Activated CD8-positive, alpha-beta T cell treated with anti-CD3 and anti-CD28 coated beads for 36 hours (primary cell): ENCODE measurements at regions not wholly inside any gene's neighbourhood (a gene's known extent, or its start where the extent isn't known, plus 50 kb on each side); places are given as distances from the start of the nearest gene placed in this dataset.

ENCODE experiments used
- ATAC-seq: fragments of 200-7000 bp; cut with Tn5 transposase; one replicate; pipeline ENCODE4 v1.10.0; 2021; ENCODE audit warnings: mild to moderate bottlenecking, moderate library complexity
- CTCF ChIA-PET: fragments of 350-600 bp; sonication (Branson Sonifier 250); formaldehyde crosslinking; loops from one replicate; lab custom pipeline; 2021; ENCODE audit warnings: antibody characterized with exemption; lab: Charles Lee
- POLR2A ChIA-PET: fragments of 350-600 bp; sonication (Branson Sonifier 250); formaldehyde crosslinking; loops from one replicate; lab custom pipeline; 2021; ENCODE audit warnings: antibody characterized with exemption; lab: Charles Lee
- DNase-seq: peaks from one replicate; pipeline ENCODE4 v3.0.0-alpha.2; 2020
- H3K27ac Mint-ChIP-seq: one replicate; pipeline ENCODE4 v1.8.0; 2021; ENCODE audit warnings: mild to moderate bottlenecking, mixed read lengths
- H3K27me3 Mint-ChIP-seq: one replicate; pipeline ENCODE4 v1.8.0; 2021; ENCODE audit warnings: mixed read lengths
- H3K36me3 Mint-ChIP-seq: one replicate; pipeline ENCODE4 v1.8.0; 2021; ENCODE audit warnings: low read depth, mixed read lengths
- H3K4me1 Mint-ChIP-seq: one replicate; pipeline ENCODE4 v1.8.0; 2021; ENCODE audit warnings: low read depth, mixed read lengths
- H3K4me3 Mint-ChIP-seq: one replicate; pipeline ENCODE4 v1.8.0; 2021; ENCODE audit warnings: mild to moderate bottlenecking, moderate library complexity, mixed read lengths
- H3K9me3 Mint-ChIP-seq: one replicate; pipeline ENCODE4 v1.8.0; 2021; ENCODE audit warnings: mixed read lengths
- intact Hi-C: fragments of 100-400 bp; cut with micrococcal nuclease; formaldehyde crosslinking; loops from one replicate; pipeline ENCODE4 v1.10.0; 2022
- TF ChIP-seq, protein P1 (sequence below): fragments of 200-600 bp; IDR thresholded peaks from one replicate; pipeline ENCODE4 v1.8.0; 2022; ENCODE audit warnings: antibody characterized with exemption, mild to moderate bottlenecking

GRCh38 chr3:161444694-161445077, 51.9 kb upstream of the OTOL1 start:
- Mint-ChIP-seq H3K9me3 (peaks cover 1% of the 10 kb centered on the region), H3K36me3 (no peaks in the 10 kb centered on the region), H3K4me3 (no peak overlapping the region), H3K27me3 (peaks cover 2% of the 10 kb centered on the region), H3K27ac (no peak overlapping the region), H3K4me1 (no peaks in the 10 kb centered on the region)
- DNase-seq (no peak), ATAC-seq (no peak)
- POLR2A ChIA-PET: no interaction called here
- CTCF ChIA-PET: no interaction called here
- intact Hi-C loops: no loop called here
- TF ChIP-seq, protein P1, sequence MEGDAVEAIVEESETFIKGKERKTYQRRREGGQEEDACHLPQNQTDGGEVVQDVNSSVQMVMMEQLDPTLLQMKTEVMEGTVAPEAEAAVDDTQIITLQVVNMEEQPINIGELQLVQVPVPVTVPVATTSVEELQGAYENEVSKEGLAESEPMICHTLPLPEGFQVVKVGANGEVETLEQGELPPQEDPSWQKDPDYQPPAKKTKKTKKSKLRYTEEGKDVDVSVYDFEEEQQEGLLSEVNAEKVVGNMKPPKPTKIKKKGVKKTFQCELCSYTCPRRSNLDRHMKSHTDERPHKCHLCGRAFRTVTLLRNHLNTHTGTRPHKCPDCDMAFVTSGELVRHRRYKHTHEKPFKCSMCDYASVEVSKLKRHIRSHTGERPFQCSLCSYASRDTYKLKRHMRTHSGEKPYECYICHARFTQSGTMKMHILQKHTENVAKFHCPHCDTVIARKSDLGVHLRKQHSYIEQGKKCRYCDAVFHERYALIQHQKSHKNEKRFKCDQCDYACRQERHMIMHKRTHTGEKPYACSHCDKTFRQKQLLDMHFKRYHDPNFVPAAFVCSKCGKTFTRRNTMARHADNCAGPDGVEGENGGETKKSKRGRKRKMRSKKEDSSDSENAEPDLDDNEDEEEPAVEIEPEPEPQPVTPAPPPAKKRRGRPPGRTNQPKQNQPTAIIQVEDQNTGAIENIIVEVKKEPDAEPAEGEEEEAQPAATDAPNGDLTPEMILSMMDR: no peak

DNA sequence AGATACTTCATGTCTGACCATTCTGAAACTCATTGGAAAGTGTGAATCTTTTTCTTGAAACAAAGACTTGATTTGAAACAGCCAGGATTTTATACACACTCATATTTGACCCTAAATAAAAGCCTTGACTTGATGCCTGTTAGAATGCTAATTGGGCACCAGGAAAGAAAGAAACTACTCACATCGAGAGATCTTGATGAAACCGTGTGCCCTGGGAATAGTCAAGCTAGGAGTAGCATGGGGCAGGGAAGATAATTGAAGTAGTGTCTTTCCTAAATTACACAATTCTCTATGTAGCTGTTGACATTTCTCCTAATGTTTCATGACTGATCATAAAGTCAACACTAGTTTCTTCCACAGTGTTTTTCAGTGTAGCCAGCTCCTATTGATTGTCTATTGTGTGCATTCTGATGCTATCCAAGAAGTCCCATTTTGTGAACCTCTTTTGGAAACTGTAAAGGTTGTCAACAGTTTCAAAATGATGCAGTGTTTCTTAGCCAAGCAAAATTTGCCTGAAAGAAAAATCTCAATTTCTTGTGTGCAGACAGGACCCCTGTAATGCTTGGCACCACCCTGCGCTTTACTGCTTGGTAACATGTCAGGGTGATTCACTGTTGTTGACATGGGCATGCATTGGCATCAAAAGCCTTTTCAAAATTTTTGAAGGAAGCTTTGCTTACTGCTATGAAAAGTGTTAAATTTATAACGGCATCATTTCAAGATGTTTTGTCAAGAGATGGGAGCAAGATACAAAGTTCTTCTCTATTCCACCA, 52.5 kb upstream of the OTOL1 start:
- H3K4me1 Mint-ChIP-seq: no peaks in the 10 kb centered on the region
- TF ChIP-seq, protein P1: no peak

GRCh38 chr3:161430307-161430706, 59.0 kb upstream of the SPTSSB start:
- ATAC-seq (no peak), DNase-seq (no peak)
- TF ChIP-seq, protein P1: no peak
- Mint-ChIP-seq H3K36me3 (no peaks in the 10 kb centered on the region), H3K27ac (no peak overlapping the region), H3K9me3 (no peaks in the 10 kb centered on the region), H3K4me1 (no peaks in the 10 kb centered on the region), H3K27me3 (peaks cover 11% of the 10 kb centered on the region), H3K4me3 (no peak overlapping the region)
- intact Hi-C loops: no loop called here
- POLR2A ChIA-PET: no interaction called here
- CTCF ChIA-PET: interaction anchor here (0.6 to 1.8 kb wide), 2 partner anchors 155 to 592 kb away, joined by 3 to 8 read pairs; no protein-coding TSS in a partner anchor

More for the DNA sequence above, 52.5 kb upstream of the OTOL1 start:
- Mint-ChIP-seq H3K27me3 (peaks cover 2% of the 10 kb centered on the region), H3K4me3 (no peak overlapping the region), H3K9me3 (peaks cover 1% of the 10 kb centered on the region), H3K36me3 (no peaks in the 10 kb centered on the region), H3K27ac (no peak overlapping the region)
- no peak for ATAC-seq
- ChIA-PET POLR2A (no interaction called here), CTCF (interaction anchor here (1.5 kb wide), 1 partner anchor 15 kb away, joined by 3 read pairs; no protein-coding TSS in a partner anchor)
- DNase-seq: no peak
- intact Hi-C loops: no loop called here

DNA sequence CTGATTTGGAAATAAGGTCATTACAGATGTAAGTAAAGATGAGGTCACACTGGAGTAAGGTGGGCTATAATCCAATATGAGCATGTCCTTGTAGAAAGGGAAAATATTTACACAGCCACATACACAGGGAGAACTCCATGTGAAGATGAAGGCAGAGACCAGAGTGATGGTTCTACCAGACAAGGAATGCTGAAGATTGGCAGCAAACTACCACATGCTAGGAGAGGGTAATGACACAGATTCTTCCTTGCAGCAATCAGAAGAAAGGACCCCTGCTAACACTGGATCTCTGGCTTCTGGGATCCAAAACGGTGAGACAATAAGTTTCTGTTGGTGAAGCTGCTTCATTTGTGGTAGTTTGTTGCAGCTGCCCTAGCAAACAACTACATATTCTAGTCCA, 56.0 kb upstream of the SPTSSB start:
- no peak overlapping the region for H3K27ac Mint-ChIP-seq
- ATAC-seq (no peak), DNase-seq (no peak)
- H3K4me1 Mint-ChIP-seq: no peaks in the 10 kb centered on the region
- no peaks in the 10 kb centered on the region for H3K9me3 Mint-ChIP-seq
- TF ChIP-seq, protein P1: no peak
- POLR2A ChIA-PET: no interaction called here
- CTCF ChIA-PET: interaction anchor here (0.6 kb wide), 1 partner anchor 297 kb away, joined by 3 read pairs; no protein-coding TSS in a partner anchor
- no peak overlapping the region for H3K4me3 Mint-ChIP-seq
- H3K36me3 Mint-ChIP-seq: no peaks in the 10 kb centered on the region
- H3K27me3 Mint-ChIP-seq: peaks cover 6% of the 10 kb centered on the region
- intact Hi-C loops: no loop called here

DNA sequence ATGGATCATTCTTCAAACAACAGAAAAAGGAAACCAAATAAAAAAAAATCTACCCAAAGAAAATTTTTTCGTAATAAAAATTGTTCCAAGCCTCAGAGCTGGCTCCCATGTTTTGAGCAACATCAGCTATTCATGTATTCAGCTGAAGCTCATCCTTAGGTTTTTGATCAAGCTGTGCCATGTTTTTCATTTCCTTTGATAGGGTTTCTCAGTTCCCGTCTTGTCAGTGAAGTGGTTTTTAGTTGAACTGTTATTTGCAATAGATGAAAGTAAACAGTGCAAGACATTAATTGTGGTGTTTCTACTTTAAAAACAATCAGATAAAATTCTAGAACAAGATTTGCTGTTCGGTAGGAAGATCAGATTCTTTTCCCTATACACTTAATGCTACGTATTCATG, 55.4 kb upstream of the SPTSSB start:
- DNase-seq (no peak), ATAC-seq (no peak)
- H3K4me3 Mint-ChIP-seq: no peak overlapping the region
- ChIA-PET CTCF (interaction anchor here (0.6 to 1.9 kb wide), 3 partner anchors 152 to 719 kb away, joined by 3 to 6 read pairs (median 3); no protein-coding TSS in a partner anchor), POLR2A (no interaction called here)
- H3K27me3 Mint-ChIP-seq: peaks cover 3% of the 10 kb centered on the region
- H3K9me3 Mint-ChIP-seq: no peaks in the 10 kb centered on the region
- no peaks in the 10 kb centered on the region for H3K36me3 Mint-ChIP-seq
- intact Hi-C loops: no loop called here
- H3K27ac Mint-ChIP-seq: no peak overlapping the region
- TF ChIP-seq, protein P1: no peak
- H3K4me1 Mint-ChIP-seq: no peaks in the 10 kb centered on the region
